HEK293 (cell line): ENCODE measurements at regions not wholly inside any gene's neighbourhood (a gene's known extent, or its start where the extent isn't known, plus 50 kb on each side); places are given as distances from the start of the nearest gene placed in this dataset.

ENCODE experiments used
- ZNF335 ChIP-seq: fragments of 450-650 bp; formaldehyde crosslinking; conservative IDR thresholded peaks from 2 replicates; pipeline ENCODE4 v1.5.1; 2016; ENCODE audit warnings: missing biosample characterization, missing genetic modification characterization
- TF ChIP-seq, protein P1 (sequence below): fragments of 450-650 bp; formaldehyde crosslinking; IDR thresholded peaks from 2 replicates; pipeline ENCODE4 v1.5.1; 2016; ENCODE audit warnings: missing biosample characterization, missing genetic modification characterization
- TF ChIP-seq, protein P2 (sequence below): fragments of 450-650 bp; formaldehyde crosslinking; IDR thresholded peaks from 2 replicates; pipeline ENCODE4 v1.5.1; 2016; ENCODE audit warnings: missing biosample characterization, missing genetic modification characterization

DNA sequence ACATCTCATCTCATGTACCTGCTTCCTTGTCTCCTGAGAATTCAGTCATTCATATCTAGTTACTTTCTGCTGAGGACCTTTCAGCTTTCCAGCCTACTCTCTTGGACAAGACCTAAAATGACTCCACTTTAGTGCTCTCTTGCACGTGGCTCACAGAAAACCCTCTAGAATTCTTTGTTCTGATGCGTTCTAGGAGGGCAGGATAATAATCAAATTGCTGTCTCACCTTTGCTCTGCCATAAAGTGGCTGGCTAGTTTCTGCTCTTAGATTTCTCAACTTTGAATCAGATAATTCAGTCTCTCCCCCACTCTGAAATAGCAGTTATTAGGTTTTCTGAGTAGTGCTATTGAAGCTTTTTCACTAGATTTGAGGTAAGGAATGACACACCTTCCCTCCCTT, 429.5 kb upstream of the FBXO33 start:
- TF ChIP-seq, protein P1, sequence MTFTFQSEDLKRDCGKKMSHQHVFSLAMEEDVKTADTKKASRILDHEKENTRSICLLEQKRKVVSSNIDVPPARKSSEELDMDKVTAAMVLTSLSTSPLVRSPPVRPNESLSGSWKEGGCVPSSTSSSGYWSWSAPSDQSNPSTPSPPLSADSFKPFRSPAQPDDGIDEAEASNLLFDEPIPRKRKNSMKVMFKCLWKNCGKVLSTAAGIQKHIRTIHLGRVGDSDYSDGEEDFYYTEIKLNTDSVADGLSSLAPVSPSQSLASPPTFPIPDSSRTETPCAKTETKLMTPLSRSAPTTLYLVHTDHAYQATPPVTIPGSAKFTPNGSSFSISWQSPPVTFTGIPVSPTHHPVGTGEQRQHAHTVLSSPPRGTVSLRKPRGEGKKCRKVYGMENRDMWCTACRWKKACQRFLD (tag by site-specific recombination): no peak
- TF ChIP-seq, protein P2, sequence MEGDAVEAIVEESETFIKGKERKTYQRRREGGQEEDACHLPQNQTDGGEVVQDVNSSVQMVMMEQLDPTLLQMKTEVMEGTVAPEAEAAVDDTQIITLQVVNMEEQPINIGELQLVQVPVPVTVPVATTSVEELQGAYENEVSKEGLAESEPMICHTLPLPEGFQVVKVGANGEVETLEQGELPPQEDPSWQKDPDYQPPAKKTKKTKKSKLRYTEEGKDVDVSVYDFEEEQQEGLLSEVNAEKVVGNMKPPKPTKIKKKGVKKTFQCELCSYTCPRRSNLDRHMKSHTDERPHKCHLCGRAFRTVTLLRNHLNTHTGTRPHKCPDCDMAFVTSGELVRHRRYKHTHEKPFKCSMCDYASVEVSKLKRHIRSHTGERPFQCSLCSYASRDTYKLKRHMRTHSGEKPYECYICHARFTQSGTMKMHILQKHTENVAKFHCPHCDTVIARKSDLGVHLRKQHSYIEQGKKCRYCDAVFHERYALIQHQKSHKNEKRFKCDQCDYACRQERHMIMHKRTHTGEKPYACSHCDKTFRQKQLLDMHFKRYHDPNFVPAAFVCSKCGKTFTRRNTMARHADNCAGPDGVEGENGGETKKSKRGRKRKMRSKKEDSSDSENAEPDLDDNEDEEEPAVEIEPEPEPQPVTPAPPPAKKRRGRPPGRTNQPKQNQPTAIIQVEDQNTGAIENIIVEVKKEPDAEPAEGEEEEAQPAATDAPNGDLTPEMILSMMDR (tag by site-specific recombination): no peak
- no peak for TF ChIP-seq ZNF335 (tag by site-specific recombination)
